NCI-H2171 (cell line): ENCODE measurements at regions not wholly inside any gene's neighbourhood (a gene's known extent, or its start where the extent isn't known, plus 50 kb on each side); places are given as distances from the start of the nearest gene placed in this dataset.

ENCODE experiments used
- DNase-seq: peaks from one replicate; lab custom pipeline; 2025; lab: John Stamatoyannopoulos, UW

DNA sequence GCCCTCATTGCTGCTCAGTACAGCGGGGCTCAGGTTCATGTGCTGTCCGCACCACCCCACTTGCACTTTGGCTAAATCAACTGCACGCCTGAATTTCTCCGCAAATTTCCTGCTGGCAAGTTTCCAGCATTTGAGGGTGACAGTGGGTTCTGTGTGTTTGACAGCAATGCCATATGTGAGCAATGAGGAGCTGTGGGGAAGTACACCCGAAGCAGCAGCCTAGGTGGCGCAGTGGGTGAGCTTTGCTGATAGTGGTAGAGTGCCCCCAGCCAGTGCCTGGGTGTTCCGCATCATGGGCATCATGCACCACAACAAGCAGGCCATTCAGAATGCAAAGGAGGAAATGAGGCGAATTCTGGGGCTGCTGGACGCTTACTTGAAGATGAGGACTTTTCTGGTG, 103.9 kb upstream of the POT1 start:
- peak; percentile 2 for DNase-seq

GRCh38 chr7:125032943-125033342, 103.3 kb upstream of the POT1 start:
- DNase-seq = no peak

GRCh38 chr7:125030756-125031387, 101.2 kb upstream of the POT1 start:
- DNase-seq = no peak

DNA sequence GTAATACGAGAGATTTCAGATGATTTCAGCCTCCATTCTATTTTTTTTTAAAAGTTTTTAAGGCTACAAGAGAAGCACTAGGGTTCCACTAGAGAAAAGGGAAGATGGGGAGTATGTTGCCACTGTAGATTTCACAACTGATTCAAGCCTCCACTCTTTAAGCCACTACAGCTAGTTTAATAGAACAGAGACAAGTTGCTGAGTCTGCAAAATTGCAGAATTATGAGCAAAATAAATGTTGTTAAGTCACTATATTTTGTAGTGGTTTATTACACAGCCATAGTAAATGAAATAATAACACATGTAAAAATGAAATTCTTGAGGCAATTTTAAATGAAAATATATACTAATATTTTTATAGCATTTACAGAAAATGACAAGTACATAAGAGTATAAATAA, 96.0 kb upstream of the POT1 start:
- DNase-seq = no peak

GRCh38 chr7:125020801-125021200, 91.2 kb upstream of the POT1 start:
- DNase-seq = no peak

GRCh38 chr7:125010540-125010939, 80.9 kb upstream of the POT1 start:
- DNase-seq = no peak

- no peak for DNase-seq
Measured at GRCh38 chr7:124996778-124997177, 67.2 kb upstream of the POT1 start.

- DNase-seq = no peak
Measured at GRCh38 chr7:124992851-124993562, 63.4 kb upstream of the POT1 start.

DNA sequence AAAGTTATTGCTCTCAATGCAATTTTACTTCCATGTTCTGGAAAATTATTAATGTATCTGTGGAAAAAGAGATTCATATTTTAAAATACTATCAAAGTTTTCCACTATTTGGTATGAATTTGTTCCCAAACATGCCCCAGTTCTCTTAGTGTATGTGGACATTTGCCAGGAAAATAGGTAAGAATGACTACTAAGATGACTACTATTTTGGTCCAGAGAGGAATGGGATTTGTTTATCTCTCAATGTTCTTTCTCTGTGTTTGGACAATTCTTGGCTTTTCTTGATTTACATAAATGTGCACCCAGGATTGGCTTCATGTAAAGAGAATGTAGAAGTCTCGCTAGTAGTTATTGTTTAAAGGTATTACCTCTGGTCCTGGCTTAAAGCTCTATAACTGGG, 60.3 kb upstream of the POT1 start:
- DNase-seq = no peak
